Body of pancreas (tissue), 4 donors: ENCODE measurements at regions not wholly inside any gene's neighbourhood (a gene's known extent, or its start where the extent isn't known, plus 50 kb on each side); places are given as distances from the start of the nearest gene placed in this dataset.

Source experiments
- ATAC-seq: fragments of 150-250 bp; one replicate; pipeline ENCODE4 v1.9.1; 2016
- DNase-seq, 4 donors: peaks; one replicate each; pipeline ENCODE4 v3.0.0-alpha.2; 2019
- H3K27ac ChIP-seq, 4 donors: fragments of 200-600 bp; sonication (generic); 1 replicate in 3 of 4; 2 replicates in 1 of 4; pipeline versions ENCODE4 v1.5.1 to v1.6.1; 2016 to 2019; ENCODE audit warnings: mild to moderate bottlenecking in 1 of 4, mixed read lengths in 1 of 4, moderate library complexity in 1 of 4
- H3K27me3 ChIP-seq, 2 donors: fragments of 200-600 bp; sonication (generic); one replicate each; pipeline ENCODE4 v1.6.0; 2016; ENCODE audit warnings: mild to moderate bottlenecking in 1 of 2
- H3K36me3 ChIP-seq, 2 donors: fragments of 200-600 bp; sonication (generic); replicated peaks in 1 of 2; 2 replicates each; pipeline ENCODE4 v1.5.1; 2016; ENCODE audit warnings: low read depth in 2 of 2; ENCODE audit not compliant: insufficient read depth in 1 of 2
- H3K4me1 ChIP-seq: fragments of 200-600 bp; sonication (generic); one replicate; pipeline ENCODE4 v1.6.0; 2016
- H3K4me3 ChIP-seq, 2 donors: fragments of 200-600 bp; sonication (generic); 1 replicate in 1 of 2; 2 replicates in 1 of 2; pipeline ENCODE4 v1.5.1; 2016 to 2019
- H3K9me3 ChIP-seq, 3 donors: fragments of 200-600 bp; sonication (generic); 1 replicate in 2 of 3; 2 replicates in 1 of 3; pipeline ENCODE4 v1.5.1; 2016
- POLR2A ChIP-seq, 3 donors: fragments of 450-650 bp; IDR thresholded peaks; one replicate each; pipeline ENCODE4 v1.6.1; 2016; ENCODE audit warnings: antibody characterized with exemption in 3 of 3, mild to moderate bottlenecking in 2 of 3
- WGBS, 2 donors: methylation state at CpG; one replicate each; pipeline ENCODE4 v1.1.5; 2017; 5-methylcytosine and 5-hydroxymethylcytosine counted together
- intact Hi-C: fragments of 100-400 bp; cut with DNase I; formaldehyde crosslinking; loops from one replicate; pipeline ENCODE4 v1.15.1; 2023
- TF ChIP-seq, protein P1 (sequence below), 7 experiments: fragments of 450-650 bp in 4 of 7; fragments of 200-600 bp in 3 of 7; sonication (generic) in 3 of 7; IDR thresholded peaks; one replicate each; pipeline ENCODE4 v1.5.1; 2016 to 2019; ENCODE audit warnings: antibody characterized with exemption in 7 of 7

GRCh38 chr5:17143335-17143734 lies 74.1 kb upstream of the BASP1 start:
- intact Hi-C loops = no loop called here
- ATAC-seq (no peak), DNase-seq (no peak)
- Histone ChIP-seq H3K4me1 (no peaks in the 10 kb centered on the region), H3K27me3 (no peaks in the 10 kb centered on the region), H3K9me3 (no peaks in the 10 kb centered on the region), H3K4me3 (no peak overlapping the region), H3K27ac (no peak overlapping the region), H3K36me3 (no peaks in the 10 kb centered on the region)
- TF ChIP-seq POLR2A (IDR thresholded peaks at IDR 0.05) = no peak
- TF ChIP-seq, protein P1, sequence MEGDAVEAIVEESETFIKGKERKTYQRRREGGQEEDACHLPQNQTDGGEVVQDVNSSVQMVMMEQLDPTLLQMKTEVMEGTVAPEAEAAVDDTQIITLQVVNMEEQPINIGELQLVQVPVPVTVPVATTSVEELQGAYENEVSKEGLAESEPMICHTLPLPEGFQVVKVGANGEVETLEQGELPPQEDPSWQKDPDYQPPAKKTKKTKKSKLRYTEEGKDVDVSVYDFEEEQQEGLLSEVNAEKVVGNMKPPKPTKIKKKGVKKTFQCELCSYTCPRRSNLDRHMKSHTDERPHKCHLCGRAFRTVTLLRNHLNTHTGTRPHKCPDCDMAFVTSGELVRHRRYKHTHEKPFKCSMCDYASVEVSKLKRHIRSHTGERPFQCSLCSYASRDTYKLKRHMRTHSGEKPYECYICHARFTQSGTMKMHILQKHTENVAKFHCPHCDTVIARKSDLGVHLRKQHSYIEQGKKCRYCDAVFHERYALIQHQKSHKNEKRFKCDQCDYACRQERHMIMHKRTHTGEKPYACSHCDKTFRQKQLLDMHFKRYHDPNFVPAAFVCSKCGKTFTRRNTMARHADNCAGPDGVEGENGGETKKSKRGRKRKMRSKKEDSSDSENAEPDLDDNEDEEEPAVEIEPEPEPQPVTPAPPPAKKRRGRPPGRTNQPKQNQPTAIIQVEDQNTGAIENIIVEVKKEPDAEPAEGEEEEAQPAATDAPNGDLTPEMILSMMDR (IDR thresholded peaks at IDR 0.05) = no peak
- WGBS, 2 donors = 54 to 62% methylated on average over 7 of the region's 7 CpGs

DNA sequence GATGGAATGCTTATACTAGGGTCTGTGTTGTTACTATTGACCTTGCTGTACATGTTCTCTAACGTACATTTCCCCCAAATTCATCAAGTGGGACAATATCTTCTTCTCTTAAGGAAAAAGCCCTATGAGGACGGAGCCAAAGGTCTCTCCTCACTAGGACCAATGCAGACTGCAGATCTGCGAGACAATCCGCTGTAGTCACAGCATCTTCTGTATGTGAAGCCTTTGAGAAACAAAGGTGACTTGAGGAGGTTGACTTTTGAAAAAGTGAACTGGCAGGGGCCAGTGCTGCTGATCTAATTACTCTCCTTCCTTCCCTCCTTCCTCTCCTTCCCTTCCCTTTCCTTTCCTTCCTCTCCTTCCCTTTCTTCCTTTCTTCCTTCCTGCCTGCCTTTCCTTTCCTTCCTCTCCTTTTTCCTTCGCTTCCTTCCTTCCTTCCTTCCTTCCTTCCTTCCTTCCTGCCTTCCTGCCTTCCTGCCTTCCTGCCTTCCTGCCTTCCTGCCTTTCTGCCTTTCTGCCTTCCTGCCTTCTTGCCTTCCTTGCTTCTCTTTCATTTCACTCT lies 71.1 kb upstream of the BASP1 start:
- Histone ChIP-seq H3K36me3 (no peaks in the 10 kb centered on the region), H3K4me1 (no peaks in the 10 kb centered on the region), H3K27ac (no peak overlapping the region), H3K27me3 (no peaks in the 10 kb centered on the region), H3K4me3 (no peak overlapping the region), H3K9me3 (no peaks in the 10 kb centered on the region)
- intact Hi-C loops = no loop called here
- ATAC-seq = no peak
- DNase-seq = no peak
- TF ChIP-seq, protein P1 (IDR thresholded peaks at IDR 0.05) = no peak
- no peak for TF ChIP-seq POLR2A (IDR thresholded peaks at IDR 0.05)
- WGBS, 2 donors = 90 to 95% methylated on average over 5 of the region's 5 CpGs

DNA sequence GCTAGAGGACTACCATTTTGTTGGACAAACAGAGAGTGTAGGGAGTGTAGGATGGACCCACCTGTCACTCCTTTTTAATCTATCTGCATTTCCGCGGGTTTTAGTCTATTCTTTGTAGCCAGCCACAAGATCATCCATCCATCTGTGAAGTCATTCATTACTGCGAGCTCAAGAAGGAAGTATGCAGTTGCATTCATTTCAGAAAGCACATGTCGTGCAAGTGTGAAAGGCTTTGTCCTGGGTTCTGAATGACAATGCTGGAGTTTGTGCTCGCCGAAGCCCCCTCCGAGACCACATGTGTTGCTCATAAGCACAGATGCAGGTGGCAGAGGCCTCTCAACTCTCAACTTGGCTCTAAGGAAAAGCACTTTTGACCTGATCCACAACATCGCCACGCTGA lies 70.3 kb upstream of the BASP1 start:
- DNase-seq = no peak
- WGBS, 2 donors = 85 to 89% methylated on average over 6 to 9 of the region's 9 CpGs
- intact Hi-C loops = no loop called here

DNA sequence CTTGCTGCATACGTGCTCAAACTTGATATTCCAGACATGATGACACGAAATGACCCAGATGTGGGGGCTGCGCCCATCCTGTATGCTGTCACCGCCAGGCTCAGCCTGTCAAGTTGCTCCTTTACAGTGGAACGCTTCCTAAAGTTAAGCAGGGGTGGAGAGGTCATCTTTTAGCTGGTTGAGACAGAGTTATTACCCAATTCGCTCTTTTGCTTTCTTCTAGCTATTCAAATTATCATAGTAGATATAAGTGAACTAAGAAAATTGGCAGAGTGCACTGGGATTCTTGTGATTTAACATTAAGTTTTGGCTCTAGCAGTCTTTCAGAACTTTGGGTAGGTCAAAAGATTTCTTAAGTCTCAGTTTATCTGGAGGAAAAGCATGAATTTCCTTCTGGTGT lies 69.8 kb upstream of the BASP1 start:
- intact Hi-C loops = no loop called here
- no peak overlapping the region for H3K27ac ChIP-seq
- H3K4me3 ChIP-seq = no peak overlapping the region
- no peaks in the 10 kb centered on the region for H3K27me3 ChIP-seq
- ATAC-seq (no peak), DNase-seq (no peak)
- WGBS, 2 donors = 87 to 93% methylated on average over 5 to 6 of the region's 6 CpGs
- no peaks in the 10 kb centered on the region for H3K9me3 ChIP-seq
- H3K36me3 ChIP-seq = no peaks in the 10 kb centered on the region
- TF ChIP-seq, protein P1 (IDR thresholded peaks at IDR 0.05) = no peak
- TF ChIP-seq POLR2A (IDR thresholded peaks at IDR 0.05) = no peak
- H3K4me1 ChIP-seq = no peaks in the 10 kb centered on the region

More for the DNA sequence above, 70.3 kb upstream of the BASP1 start:
- ATAC-seq = no peak
- Histone ChIP-seq H3K4me3 (no peak overlapping the region), H3K27ac (no peak overlapping the region), H3K4me1 (no peaks in the 10 kb centered on the region), H3K9me3 (no peaks in the 10 kb centered on the region), H3K27me3 (no peaks in the 10 kb centered on the region), H3K36me3 (no peaks in the 10 kb centered on the region)
- no peak for TF ChIP-seq POLR2A (IDR thresholded peaks at IDR 0.05)
- TF ChIP-seq, protein P1 (IDR thresholded peaks at IDR 0.05) = no peak

- H3K4me3 ChIP-seq = no peak overlapping the region
- TF ChIP-seq POLR2A (IDR thresholded peaks at IDR 0.05) = no peak
- TF ChIP-seq, protein P1 (IDR thresholded peaks at IDR 0.05) = no peak
- H3K4me1 ChIP-seq = no peaks in the 10 kb centered on the region
- WGBS, 2 donors = 65 to 67% methylated on average over 1 of the region's 1 CpG
- intact Hi-C loops = no loop called here
- H3K27me3 ChIP-seq = no peaks in the 10 kb centered on the region
- DNase-seq = no peak
- no peaks in the 10 kb centered on the region for H3K9me3 ChIP-seq
- no peak overlapping the region for H3K27ac ChIP-seq
- no peaks in the 10 kb centered on the region for H3K36me3 ChIP-seq
- no peak for ATAC-seq
These were observed 69.0 kb upstream of the BASP1 start for GRCh38 chr5:17148481-17148880.
